Mesendoderm (in vitro differentiated cells): ENCODE measurements at regions not wholly inside any gene's neighbourhood (a gene's known extent, or its start where the extent isn't known, plus 50 kb on each side); places are given as distances from the start of the nearest gene placed in this dataset.
"Not testable (repeated sequence)": the region's sequence is repeated elsewhere in the genome, so short reads cannot be mapped to it uniquely, and the experiment has no call there.

Experiments used
- DNase-seq: peaks from one replicate; pipeline ENCODE4 v3.0.0; 2013
- H2AK5ac ChIP-seq: 2 replicates; pipeline ENCODE4 v1.6.1; 2013; ENCODE audit warnings: low read length, inconsistent platforms
- H2BK120ac ChIP-seq: 2 replicates; pipeline ENCODE4 v1.6.1; 2013; ENCODE audit warnings: low read depth, mild to moderate bottlenecking, low read length, moderate library complexity, mixed read lengths
- H2BK15ac ChIP-seq: replicated peaks from 2 replicates; pipeline ENCODE4 v1.6.1; 2013; ENCODE audit warnings: low read depth, mild to moderate bottlenecking, moderate library complexity
- H2BK5ac ChIP-seq: 2 replicates; pipeline ENCODE4 v1.6.1; 2013; ENCODE audit warnings: low read length, inconsistent platforms
- H3K18ac ChIP-seq: 2 replicates; pipeline ENCODE4 v1.6.1; 2013; ENCODE audit warnings: mild to moderate bottlenecking, low read length, mixed read lengths
- H3K23ac ChIP-seq: one replicate; pipeline ENCODE4 v1.6.1; 2013; ENCODE audit warnings: low read length
- H3K27ac ChIP-seq: 2 replicates; pipeline ENCODE4 v1.5.1; 2013; ENCODE audit warnings: low read depth, mild to moderate bottlenecking, inconsistent platforms, low read length, moderate library complexity
- H3K27me3 ChIP-seq: 2 replicates; pipeline ENCODE4 v1.6.1; 2013; ENCODE audit warnings: low read length, control low read depth, mild to moderate bottlenecking, inconsistent platforms; ENCODE audit not compliant: insufficient read depth, poor library complexity
- H3K36me3 ChIP-seq: 2 replicates; pipeline ENCODE4 v1.6.1; 2013; ENCODE audit warnings: low read length, inconsistent platforms; ENCODE audit not compliant: control insufficient read depth, insufficient read depth
- H3K4ac ChIP-seq: one replicate; pipeline ENCODE4 v1.6.1; 2013; ENCODE audit warnings: low read depth, mild to moderate bottlenecking, low read length, moderate library complexity
- H3K4me1 ChIP-seq: 2 replicates; pipeline ENCODE4 v1.6.1; 2013; ENCODE audit warnings: low read depth, low read length, inconsistent platforms; ENCODE audit not compliant: control insufficient read depth
- H3K4me2 ChIP-seq: 2 replicates; pipeline ENCODE4 v1.6.1; 2013; ENCODE audit warnings: low read length
- H3K4me3 ChIP-seq: 2 replicates; pipeline ENCODE4 v1.5.1; 2013; ENCODE audit warnings: mild to moderate bottlenecking, low read length
- H3K56ac ChIP-seq: one replicate; pipeline ENCODE4 v1.6.1; 2013; ENCODE audit warnings: low read length
- H3K79me1 ChIP-seq: 2 replicates; pipeline ENCODE4 v1.6.1; 2013; ENCODE audit warnings: low read length, inconsistent platforms
- H3K79me2 ChIP-seq: 2 replicates; pipeline ENCODE4 v1.6.1; 2013; ENCODE audit warnings: mild to moderate bottlenecking, low read length; ENCODE audit not compliant: control insufficient read depth, insufficient read depth
- H3K9ac ChIP-seq: 2 replicates; pipeline ENCODE4 v1.6.1; 2013; ENCODE audit warnings: low read length, inconsistent platforms
- H4K5ac ChIP-seq: one replicate; pipeline ENCODE4 v1.6.1; 2013; ENCODE audit warnings: low read length
- H4K8ac ChIP-seq: one replicate; pipeline ENCODE4 v1.6.1; 2013; ENCODE audit warnings: low read depth, mild to moderate bottlenecking, control low read depth, low read length, moderate library complexity
- WGBS: extraction: QIAGEN DNeasy Blood & Tissue Kit; methylation state at CpG from one replicate; pipeline ENCODE4 v1.1.7; 2013; ENCODE audit warnings: low lambda C conversion rate, missing lambda C conversion rate; ENCODE audit not compliant: insufficient coverage; ENCODE audit errors: extremely low coverage; 5-methylcytosine and 5-hydroxymethylcytosine counted together

DNA sequence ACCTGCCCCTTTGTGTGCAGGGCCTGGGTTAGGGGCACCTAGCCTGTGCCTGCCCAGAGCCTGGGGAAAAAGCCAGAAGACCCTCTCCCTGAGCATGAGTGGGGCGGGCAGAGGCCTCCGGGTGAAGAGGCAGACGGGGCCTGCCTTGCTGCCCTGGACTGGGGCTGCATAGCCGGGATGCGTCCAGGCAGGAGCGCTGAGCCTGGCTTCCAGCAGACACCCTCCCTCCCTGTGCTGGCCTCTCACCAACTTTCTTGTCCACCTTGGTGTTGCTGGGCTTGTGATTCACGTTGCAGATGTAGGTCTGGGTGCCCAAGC lies 216.1 kb downstream of the TMEM121 start:
- Histone ChIP-seq H2BK5ac (no peak overlapping the region), H3K79me2 (no peaks in the 10 kb centered on the region), H2BK120ac (no peak overlapping the region), H3K9ac (no peak overlapping the region), H3K36me3 (no peaks in the 10 kb centered on the region), H4K8ac (no peak overlapping the region), H3K4ac (no peak overlapping the region), H3K4me1 (no peaks in the 10 kb centered on the region), H3K27ac (no peak overlapping the region), H3K4me3 (no peak overlapping the region), H3K18ac (no peak overlapping the region), H3K4me2 (no peak overlapping the region), H3K23ac (no peak overlapping the region), H3K56ac (no peak overlapping the region), H3K27me3 (no peaks in the 10 kb centered on the region), H3K79me1 (no peaks in the 10 kb centered on the region), H2AK5ac (no peak overlapping the region), H4K5ac (no peak overlapping the region), H2BK15ac (no peak overlapping the region)
- no peak for DNase-seq
- WGBS, result no CpG with 5 or more reads among the region's 7 CpGs

DNA sequence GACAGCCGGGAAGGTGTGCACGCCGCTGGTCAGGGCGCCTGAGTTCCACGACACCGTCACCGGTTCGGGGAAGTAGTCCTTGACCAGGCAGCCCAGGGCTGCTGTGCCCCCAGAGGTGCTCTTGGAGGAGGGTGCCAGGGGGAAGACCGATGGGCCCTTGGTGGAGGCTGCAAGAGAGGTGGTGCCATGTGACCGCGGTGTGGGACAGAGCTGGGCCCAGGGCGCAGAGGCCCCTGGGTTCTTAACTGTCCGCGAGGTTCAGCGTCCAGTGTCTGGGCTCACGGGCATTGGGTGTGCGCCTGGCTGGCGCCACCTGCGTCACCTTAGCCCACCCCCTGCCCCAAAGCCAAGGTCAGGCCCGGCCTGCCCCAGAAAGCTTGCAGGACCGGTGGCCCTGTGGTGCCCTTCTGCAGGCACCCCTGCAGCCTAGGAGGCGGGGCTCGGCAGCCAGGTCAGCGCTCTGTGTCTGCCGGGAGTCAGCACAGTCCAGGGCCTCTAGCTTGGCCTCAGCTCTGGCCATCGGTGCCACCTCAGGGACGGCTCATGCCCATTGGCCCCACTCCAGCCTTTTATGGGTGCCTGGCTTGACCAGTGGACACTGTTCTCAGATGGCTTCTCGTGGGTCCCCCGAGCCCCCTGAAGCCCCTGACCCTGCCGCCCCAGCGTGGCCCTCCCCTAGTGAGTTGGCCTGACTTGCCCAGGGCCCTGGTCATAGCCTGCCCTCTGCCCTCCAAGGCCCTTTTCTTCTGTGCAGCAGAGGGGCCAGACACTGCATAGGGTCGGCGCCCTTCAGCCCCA lies 216.7 kb downstream of the TMEM121 start:
- H3K79me1 ChIP-seq, H4K8ac ChIP-seq, H3K4me3 ChIP-seq, H2AK5ac ChIP-seq, H3K27ac ChIP-seq, H3K4ac ChIP-seq, H3K4me2 ChIP-seq, H3K23ac ChIP-seq, H4K5ac ChIP-seq, H2BK120ac ChIP-seq, H3K27me3 ChIP-seq, H3K18ac ChIP-seq, H2BK5ac ChIP-seq, H3K4me1 ChIP-seq, DNase-seq, H3K79me2 ChIP-seq, H2BK15ac ChIP-seq, H3K9ac ChIP-seq, H3K36me3 ChIP-seq, H3K56ac ChIP-seq: not testable (repeated sequence)
- WGBS, result no CpG with 5 or more reads among the region's 33 CpGs

DNA sequence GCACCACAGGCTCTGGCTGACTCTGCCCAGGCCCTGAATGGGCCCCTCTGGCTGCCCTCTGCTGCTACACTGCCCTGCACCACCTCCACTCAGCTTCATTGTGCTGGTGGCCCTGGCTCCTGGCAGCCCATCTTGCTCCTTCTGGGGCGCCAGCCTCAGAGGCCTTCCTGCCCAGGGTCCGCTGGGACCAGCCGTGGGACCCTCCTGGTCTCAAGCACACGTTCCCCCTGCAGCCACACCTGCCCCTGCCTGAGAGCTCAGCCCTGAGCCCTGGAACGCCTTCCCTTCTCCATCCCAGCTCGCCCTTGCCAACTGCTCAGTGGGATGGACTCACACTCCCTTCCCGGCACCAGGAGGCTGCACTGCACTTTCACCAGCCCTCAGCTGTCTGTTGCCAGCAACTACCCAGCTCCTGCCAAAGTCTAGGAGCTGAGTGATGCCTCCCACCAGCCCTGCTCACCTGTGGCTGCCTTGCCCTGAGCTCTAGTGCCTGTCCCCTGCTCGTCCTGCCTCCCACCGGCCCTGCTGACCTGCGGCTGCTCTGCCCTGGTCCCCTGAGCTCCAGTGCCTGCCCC lies 217.9 kb downstream of the TMEM121 start:
- no CpG with 5 or more reads among the region's 10 CpGs for WGBS
- H3K36me3 ChIP-seq, H3K27me3 ChIP-seq, H3K4ac ChIP-seq, H3K4me2 ChIP-seq, H2BK15ac ChIP-seq, H3K27ac ChIP-seq, DNase-seq, H3K79me1 ChIP-seq, H4K5ac ChIP-seq, H3K18ac ChIP-seq, H4K8ac ChIP-seq, H3K23ac ChIP-seq, H3K4me3 ChIP-seq, H3K4me1 ChIP-seq, H3K79me2 ChIP-seq, H3K9ac ChIP-seq, H2BK120ac ChIP-seq, H3K56ac ChIP-seq, H2BK5ac ChIP-seq, H2AK5ac ChIP-seq: not testable (repeated sequence)

DNA sequence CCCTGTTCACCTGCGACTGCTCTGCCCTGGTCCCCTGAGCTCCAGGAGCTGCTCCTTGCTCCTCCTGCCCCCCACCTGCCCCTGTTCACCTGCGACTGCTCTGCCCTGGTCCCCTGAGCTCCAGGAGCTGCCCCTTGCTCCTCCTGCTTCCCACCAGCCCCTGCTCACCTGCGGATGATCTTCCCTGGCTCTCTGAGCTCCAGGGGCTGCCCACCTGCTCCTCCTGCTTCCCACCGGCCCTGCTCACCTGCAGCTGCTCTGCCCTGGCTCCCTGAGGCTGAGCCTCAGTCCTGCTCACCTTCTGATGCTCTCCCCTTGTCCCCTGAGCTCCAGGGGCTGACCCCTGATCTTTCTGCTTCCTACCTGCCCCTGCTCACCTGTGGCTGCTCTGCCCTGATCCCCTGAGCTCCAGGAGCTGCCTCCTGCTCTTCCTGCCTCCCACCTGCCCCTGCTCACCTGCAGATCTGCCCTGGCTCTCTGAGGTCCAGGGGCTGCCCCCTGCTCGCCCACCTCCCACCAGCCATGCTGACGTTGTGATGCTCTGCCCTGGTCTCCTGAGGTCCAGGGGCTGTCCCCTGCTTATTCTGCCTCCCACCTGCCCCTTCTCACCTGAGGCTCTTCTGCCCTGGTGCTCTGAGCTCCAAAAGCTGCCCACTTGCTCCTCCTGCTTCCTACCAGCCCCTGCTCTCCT lies 219.2 kb downstream of the TMEM121 start:
- Histone ChIP-seq H2BK15ac (no peak overlapping the region), H2AK5ac (no peak overlapping the region), H2BK120ac (no peak overlapping the region), H2BK5ac (no peak overlapping the region), H3K4me1 (no peaks in the 10 kb centered on the region), H3K56ac (no peak overlapping the region), H4K5ac (no peak overlapping the region), H3K18ac (no peak overlapping the region), H3K36me3 (no peaks in the 10 kb centered on the region), H3K23ac (no peak overlapping the region), H3K79me1 (no peaks in the 10 kb centered on the region), H3K4me2 (no peak overlapping the region), H3K4ac (no peak overlapping the region), H3K27me3 (no peaks in the 10 kb centered on the region), H4K8ac (no peak overlapping the region), H3K27ac (no peak overlapping the region), H3K9ac (no peak overlapping the region), H3K79me2 (no peaks in the 10 kb centered on the region), H3K4me3 (no peak overlapping the region)
- no peak for DNase-seq
- no CpG with 5 or more reads among the region's 6 CpGs for WGBS

DNA sequence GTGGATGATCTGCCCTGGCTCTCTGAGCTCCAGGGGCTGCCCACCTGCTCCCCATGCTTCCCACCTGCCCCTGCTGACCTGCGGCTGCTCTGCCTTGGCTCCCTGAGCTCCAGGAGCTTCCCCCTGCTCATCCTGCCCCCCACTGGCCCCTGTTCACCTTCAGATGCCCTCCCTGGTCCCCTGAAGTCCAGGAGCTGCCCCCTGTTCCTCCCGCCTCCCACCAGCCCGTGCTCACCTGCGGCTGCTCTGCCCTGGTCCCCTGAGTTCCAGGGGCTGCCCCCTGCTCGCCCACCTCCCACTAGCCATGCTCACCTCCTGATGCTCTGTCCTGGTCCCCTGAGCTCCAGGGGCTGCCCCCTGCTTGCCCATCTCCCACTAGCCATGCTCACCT lies 219.7 kb downstream of the TMEM121 start:
- no peak overlapping the region for H3K4me2 ChIP-seq
- no peaks in the 10 kb centered on the region for H3K36me3 ChIP-seq
- H3K27ac ChIP-seq, result no peak overlapping the region
- H3K4me1 ChIP-seq, result no peaks in the 10 kb centered on the region
- no CpG with 5 or more reads among the region's 5 CpGs for WGBS
- no peaks in the 10 kb centered on the region for H3K27me3 ChIP-seq
- H3K79me2 ChIP-seq, result no peaks in the 10 kb centered on the region
- H2AK5ac ChIP-seq, result no peak overlapping the region
- no peak overlapping the region for H2BK15ac ChIP-seq
- H3K23ac ChIP-seq, result no peak overlapping the region
- H3K56ac ChIP-seq, result no peak overlapping the region
- no peak overlapping the region for H2BK120ac ChIP-seq
- H4K5ac ChIP-seq, result no peak overlapping the region
- H3K79me1 ChIP-seq, result no peaks in the 10 kb centered on the region
- H3K18ac ChIP-seq, result no peak overlapping the region
- no peak overlapping the region for H3K4me3 ChIP-seq
- no peak overlapping the region for H2BK5ac ChIP-seq
- H3K4ac ChIP-seq, result no peak overlapping the region
- no peak for DNase-seq
- no peak overlapping the region for H3K9ac ChIP-seq
- no peak overlapping the region for H4K8ac ChIP-seq
